Thyroid gland (tissue), 4 donors: ENCODE measurements at regions not wholly inside any gene's neighbourhood (a gene's known extent, or its start where the extent isn't known, plus 50 kb on each side); places are given as distances from the start of the nearest gene placed in this dataset.

Experiments used
- CTCF ChIP-seq, 6 experiments: fragments of 200-600 bp in 3 of 6; fragments of 450-650 bp in 3 of 6; sonication (generic) in 3 of 6; IDR thresholded peaks; one replicate each; pipeline ENCODE4 v1.5.1; 2016 to 2019; ENCODE audit warnings: antibody characterized with exemption in 6 of 6, mild to moderate bottlenecking in 2 of 6, inconsistent platforms in 1 of 6, moderate library complexity in 1 of 6
- POLR2A ChIP-seq, 2 donors: fragments of 450-650 bp; IDR thresholded peaks; one replicate each; pipeline ENCODE4 v1.6.1; 2017; ENCODE audit warnings: antibody characterized with exemption in 2 of 2, mild to moderate bottlenecking in 2 of 2, moderate library complexity in 1 of 2

GRCh38 chr7:10475940-10476641 lies 497.6 kb upstream of the PHF14 start:
- TF ChIP-seq CTCF (IDR thresholded peaks at IDR 0.05) = no peak
- no peak for TF ChIP-seq POLR2A (IDR thresholded peaks at IDR 0.05)
